Suprapubic skin (tissue), 3 donors: ENCODE measurements at regions not wholly inside any gene's neighbourhood (a gene's known extent, or its start where the extent isn't known, plus 50 kb on each side); places are given as distances from the start of the nearest gene placed in this dataset.

Experiments used
- CTCF ChIP-seq, 2 donors: fragments of 200-600 bp in 1 of 2; fragments of 450-650 bp in 1 of 2; sonication (generic) in 1 of 2; IDR thresholded peaks; one replicate each; pipeline ENCODE4 v1.5.1; 2016 to 2019; ENCODE audit warnings: antibody characterized with exemption in 2 of 2, mild to moderate bottlenecking in 1 of 2, moderate library complexity in 1 of 2
- EP300 ChIP-seq: sonication (generic); formaldehyde crosslinking; IDR thresholded peaks from one replicate; pipeline ENCODE4 v1.6.1; 2017; ENCODE audit warnings: antibody characterized with exemption

- TF ChIP-seq CTCF (IDR thresholded peaks at IDR 0.05) (no peak), EP300 (no peak)
Observed at GRCh38 chr1:219414250-219414649, 198.7 kb downstream of the ZC3H11B start.
